GM12875 (cell line): ENCODE measurements at regions not wholly inside any gene's neighbourhood (a gene's known extent, or its start where the extent isn't known, plus 50 kb on each side); places are given as distances from the start of the nearest gene placed in this dataset.

ENCODE experiments used
- H3K4me3 ChIP-seq: one replicate; pipeline ENCODE4 v1.5.1; 2011; ENCODE audit warnings: low read depth, low read length, control low read depth
- TF ChIP-seq, protein P1 (sequence below): IDR thresholded peaks from 2 replicates; pipeline ENCODE4 v1.5.1; 2011; ENCODE audit warnings: low read depth, mild to moderate bottlenecking, control low read depth, inconsistent platforms, low read length, moderate library complexity, borderline replicate concordance; ENCODE audit not compliant: insufficient read depth

GRCh38 chr5:130279386-130279785 lies 375.1 kb downstream of the CHSY3 start:
- TF ChIP-seq, protein P1, sequence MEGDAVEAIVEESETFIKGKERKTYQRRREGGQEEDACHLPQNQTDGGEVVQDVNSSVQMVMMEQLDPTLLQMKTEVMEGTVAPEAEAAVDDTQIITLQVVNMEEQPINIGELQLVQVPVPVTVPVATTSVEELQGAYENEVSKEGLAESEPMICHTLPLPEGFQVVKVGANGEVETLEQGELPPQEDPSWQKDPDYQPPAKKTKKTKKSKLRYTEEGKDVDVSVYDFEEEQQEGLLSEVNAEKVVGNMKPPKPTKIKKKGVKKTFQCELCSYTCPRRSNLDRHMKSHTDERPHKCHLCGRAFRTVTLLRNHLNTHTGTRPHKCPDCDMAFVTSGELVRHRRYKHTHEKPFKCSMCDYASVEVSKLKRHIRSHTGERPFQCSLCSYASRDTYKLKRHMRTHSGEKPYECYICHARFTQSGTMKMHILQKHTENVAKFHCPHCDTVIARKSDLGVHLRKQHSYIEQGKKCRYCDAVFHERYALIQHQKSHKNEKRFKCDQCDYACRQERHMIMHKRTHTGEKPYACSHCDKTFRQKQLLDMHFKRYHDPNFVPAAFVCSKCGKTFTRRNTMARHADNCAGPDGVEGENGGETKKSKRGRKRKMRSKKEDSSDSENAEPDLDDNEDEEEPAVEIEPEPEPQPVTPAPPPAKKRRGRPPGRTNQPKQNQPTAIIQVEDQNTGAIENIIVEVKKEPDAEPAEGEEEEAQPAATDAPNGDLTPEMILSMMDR, result no peak
- H3K4me3 ChIP-seq, result no peak overlapping the region

DNA sequence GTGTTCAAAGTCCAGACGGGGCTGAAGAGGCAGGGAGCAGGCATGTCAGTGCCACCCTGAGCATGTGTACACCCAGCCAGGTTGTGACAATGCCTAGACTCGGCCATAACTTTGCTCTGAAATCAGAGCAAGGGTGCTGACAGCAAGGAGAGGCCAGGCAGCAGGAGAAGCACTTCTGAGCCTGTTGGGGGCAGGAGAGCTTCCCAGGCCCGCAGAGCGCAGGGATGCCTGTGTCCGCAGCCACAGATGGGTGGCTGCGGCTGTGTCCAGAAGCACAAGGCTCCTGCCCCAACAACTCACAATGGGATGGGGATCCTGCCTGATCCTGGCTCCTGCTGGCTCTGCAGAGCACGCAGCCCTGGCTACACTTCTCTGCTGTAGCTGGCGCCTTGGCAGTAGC lies 373.9 kb downstream of the CHSY3 start:
- no peak overlapping the region for H3K4me3 ChIP-seq
- TF ChIP-seq, protein P1, result no peak

DNA sequence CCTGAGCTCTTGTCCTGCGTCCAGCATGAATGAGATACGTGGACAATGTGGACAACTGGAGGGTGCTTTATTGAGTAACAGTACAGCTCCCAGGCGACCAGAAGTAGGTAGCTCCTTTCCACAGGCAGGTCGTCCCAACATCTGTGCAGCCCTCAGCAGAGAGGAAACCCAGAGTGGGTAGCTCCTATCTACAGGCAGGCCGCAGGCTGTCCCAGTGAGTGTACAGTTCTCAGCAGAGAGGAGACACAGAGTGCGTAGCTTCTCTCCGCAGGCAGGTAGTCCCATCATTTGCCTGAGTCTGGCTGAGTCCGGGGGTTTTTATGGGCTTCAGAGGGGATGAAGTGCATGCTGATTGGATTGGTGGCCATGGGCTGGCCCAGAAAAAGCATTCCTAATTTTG lies 373.3 kb downstream of the CHSY3 start:
- H3K4me3 ChIP-seq, result no peak overlapping the region
- TF ChIP-seq, protein P1, result no peak

- TF ChIP-seq, protein P1, result no peak
- H3K4me3 ChIP-seq, result no peak overlapping the region
Measured at GRCh38 chr5:130277002-130277401, 372.7 kb downstream of the CHSY3 start.

- TF ChIP-seq, protein P1, result no peak
- no peak overlapping the region for H3K4me3 ChIP-seq
Measured at GRCh38 chr5:130272837-130273236, 368.6 kb downstream of the CHSY3 start.

DNA sequence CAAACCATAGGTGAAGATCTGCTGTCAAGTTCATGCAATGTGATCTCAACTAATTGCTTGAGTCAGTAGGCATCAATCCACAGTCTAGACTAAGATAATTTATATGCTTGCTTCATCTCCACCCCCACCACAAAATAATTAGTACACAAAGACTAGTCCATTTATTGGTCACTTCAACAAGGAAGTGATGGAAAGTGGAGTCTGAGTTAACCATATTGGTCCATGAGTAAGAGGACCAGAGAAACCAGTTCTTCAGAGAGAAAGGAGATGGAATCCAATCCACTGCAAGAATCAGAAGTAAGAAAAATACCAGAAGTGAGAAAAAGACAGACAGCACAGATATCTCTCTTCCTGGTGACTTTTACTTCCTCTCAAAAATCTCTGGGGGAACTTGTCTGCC lies 366.5 kb downstream of the CHSY3 start:
- TF ChIP-seq, protein P1, result no peak
- H3K4me3 ChIP-seq, result no peak overlapping the region

DNA sequence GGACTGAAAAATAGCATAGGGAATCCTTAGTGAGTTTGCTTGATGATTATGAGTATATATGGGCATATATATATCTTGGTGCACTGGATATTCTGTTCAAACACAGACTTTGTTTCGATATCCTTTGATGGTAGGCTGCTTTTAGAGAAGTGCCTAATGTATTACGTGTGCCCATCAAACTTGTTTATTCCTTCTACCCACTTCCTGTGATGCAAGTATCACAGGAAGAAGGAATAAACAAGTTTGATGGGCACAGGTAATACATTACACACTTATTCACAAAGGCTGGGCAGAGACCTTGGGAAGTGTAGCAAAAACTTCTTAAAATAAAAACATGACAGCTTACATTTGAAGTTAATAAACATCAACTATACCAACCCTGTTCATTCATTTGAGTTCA lies 364.2 kb downstream of the CHSY3 start:
- TF ChIP-seq, protein P1, result no peak
- H3K4me3 ChIP-seq, result no peak overlapping the region
